AG20443 (cell line): ENCODE measurements at regions not wholly inside any gene's neighbourhood (a gene's known extent, or its start where the extent isn't known, plus 50 kb on each side); places are given as distances from the start of the nearest gene placed in this dataset.

Experiments
- DNase-seq: peaks from one replicate; pipeline ENCODE4 v3.0.0; 2012; ENCODE audit warnings: low spot score, mixed read lengths

- no peak for DNase-seq
Observed at GRCh38 chr4:187415231-187415630, 580.3 kb upstream of the ZFP42 start.

GRCh38 chr4:187416216-187416615 lies 579.4 kb upstream of the ZFP42 start:
- no peak for DNase-seq

GRCh38 chr4:187417721-187418120 lies 577.9 kb upstream of the ZFP42 start:
- DNase-seq: no peak

GRCh38 chr4:187422655-187423054 lies 572.9 kb upstream of the ZFP42 start:
- no peak for DNase-seq

- DNase-seq: peak; percentile 9
Observed at GRCh38 chr4:187424636-187425035, 570.9 kb upstream of the ZFP42 start.

- no peak for DNase-seq
Observed at GRCh38 chr4:187426511-187426910, 569.1 kb upstream of the ZFP42 start.

GRCh38 chr4:187432310-187432709 lies 563.3 kb upstream of the ZFP42 start:
- no peak for DNase-seq

- no peak for DNase-seq
Observed at GRCh38 chr4:187433141-187433540, 562.4 kb upstream of the ZFP42 start.

GRCh38 chr4:187436251-187436650 lies 559.3 kb upstream of the ZFP42 start:
- no peak for DNase-seq

GRCh38 chr4:187444061-187444460 lies 551.5 kb upstream of the ZFP42 start:
- DNase-seq: no peak

- DNase-seq: no peak
Observed at GRCh38 chr4:187449702-187450101, 545.9 kb upstream of the ZFP42 start.

- DNase-seq: peak; percentile 11
Observed at GRCh38 chr4:187451776-187452175, 543.8 kb upstream of the ZFP42 start.

GRCh38 chr4:187460016-187460415 lies 535.6 kb upstream of the ZFP42 start:
- DNase-seq: no peak

GRCh38 chr4:187464573-187464972 lies 531.0 kb upstream of the ZFP42 start:
- no peak for DNase-seq

GRCh38 chr4:187467224-187467623 lies 528.3 kb upstream of the ZFP42 start:
- no peak for DNase-seq

- DNase-seq: no peak
Observed at GRCh38 chr4:187469627-187470026, 525.9 kb upstream of the ZFP42 start.

- DNase-seq: no peak
Observed at GRCh38 chr4:187470061-187470460, 525.5 kb upstream of the ZFP42 start.

- DNase-seq: no peak
Observed at GRCh38 chr4:187474238-187474637, 521.3 kb upstream of the ZFP42 start.

GRCh38 chr4:187475901-187476300 lies 519.7 kb upstream of the ZFP42 start:
- DNase-seq: no peak

GRCh38 chr4:187477224-187477623 lies 518.3 kb upstream of the ZFP42 start:
- no peak for DNase-seq

GRCh38 chr4:187478292-187479140 lies 517.1 kb upstream of the ZFP42 start:
- peak; percentile 76 for DNase-seq

GRCh38 chr4:187479511-187479910 lies 516.1 kb upstream of the ZFP42 start:
- no peak for DNase-seq

GRCh38 chr4:187480146-187481145 lies 515.1 kb upstream of the ZFP42 start:
- peak; percentile 19 for DNase-seq
